Dermis blood vessel endothelial cell (primary cell): ENCODE measurements at regions not wholly inside any gene's neighbourhood (a gene's known extent, or its start where the extent isn't known, plus 50 kb on each side); places are given as distances from the start of the nearest gene placed in this dataset.

Source experiments
- DNase-seq: peaks from one replicate; pipeline ENCODE4 v3.0.0; 2010

DNA sequence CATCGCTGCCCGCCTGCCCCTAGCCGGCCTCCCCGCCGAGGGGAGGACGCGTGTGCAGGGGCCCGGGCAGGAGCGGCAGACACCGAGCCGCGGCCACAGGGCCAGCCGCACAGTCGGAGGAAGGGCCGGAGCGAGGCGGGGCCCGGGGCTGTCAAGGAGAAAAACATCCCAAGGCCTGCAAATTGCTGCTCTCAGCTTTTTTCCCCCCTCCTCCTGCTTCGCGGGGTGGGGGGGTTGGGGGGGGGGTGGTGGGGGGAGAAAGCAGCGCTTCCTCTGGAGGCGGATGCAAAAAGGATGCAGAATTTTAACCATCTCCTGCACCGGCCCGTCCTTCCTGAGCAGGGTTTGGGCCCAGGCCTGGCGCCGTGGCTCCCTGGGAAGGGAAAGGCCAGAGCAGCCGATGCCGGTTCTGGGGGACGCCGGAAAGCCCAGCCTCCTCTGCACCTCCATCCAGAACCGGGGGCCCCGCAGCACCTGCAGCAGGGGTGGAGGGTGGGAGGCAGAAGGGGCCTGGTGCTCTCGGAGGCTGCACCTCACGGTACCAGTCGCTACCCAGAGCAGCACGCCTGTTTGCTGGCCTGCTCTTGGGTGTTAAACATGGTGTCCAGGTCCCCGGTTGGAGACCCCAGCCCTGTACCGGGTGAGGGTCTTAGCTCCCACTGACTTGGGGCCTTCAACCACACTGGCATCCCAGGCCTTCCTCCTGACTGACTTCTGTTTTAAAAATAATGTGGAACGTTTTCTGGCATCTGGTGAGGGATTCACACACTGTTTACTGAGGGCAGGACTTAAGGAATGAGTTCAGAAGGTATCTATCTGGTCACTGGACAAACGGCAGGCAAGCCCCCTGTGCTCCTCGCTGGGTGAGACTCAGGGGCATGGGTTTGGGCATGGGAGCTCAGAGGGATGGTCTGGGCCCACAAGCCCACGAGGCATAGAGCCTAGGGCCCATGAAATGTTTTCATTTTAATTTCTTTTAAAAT, 77.4 kb upstream of the WNT7B start:
- peak; percentile 78 for DNase-seq

- peak; percentile 47 for DNase-seq
Measured at GRCh38 chr22:46055181-46055875, 78.4 kb upstream of the WNT7B start.

DNA sequence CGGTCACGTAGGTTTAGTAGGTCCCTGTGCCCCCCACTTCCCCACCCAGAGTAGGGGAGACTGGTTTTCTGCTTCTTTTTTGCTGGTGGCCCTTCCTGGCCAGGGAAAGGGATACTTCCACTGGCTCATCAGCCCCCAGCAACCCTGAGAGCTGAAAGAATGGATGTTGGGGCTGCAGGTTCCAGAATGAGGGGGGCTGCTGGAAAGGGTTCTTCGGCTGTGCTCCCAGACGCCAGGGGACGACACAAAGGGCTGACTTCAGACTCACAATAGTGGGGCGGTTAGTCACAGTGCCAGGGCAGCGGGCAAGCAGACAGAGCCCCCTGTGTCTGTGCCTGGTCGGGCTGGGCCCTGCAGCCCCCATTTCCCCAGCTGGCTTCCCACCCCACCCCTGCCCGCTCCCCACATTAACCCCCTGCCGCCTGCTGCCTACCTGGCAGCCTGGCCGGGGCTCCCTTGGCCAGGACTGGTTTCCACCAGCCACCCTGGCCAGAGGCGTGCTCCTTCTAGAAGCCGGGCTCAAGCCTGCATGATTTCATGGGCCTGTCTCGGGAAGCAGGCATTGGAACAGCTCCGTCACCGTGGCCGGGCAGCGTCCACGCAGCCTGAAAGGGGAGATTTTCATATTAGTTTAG, 79.1 kb upstream of the WNT7B start:
- DNase-seq, result peak; percentile 68

GRCh38 chr22:46056546-46057245, 79.7 kb upstream of the WNT7B start:
- DNase-seq, result peak; percentile 38

GRCh38 chr22:46057246-46058090, 80.5 kb upstream of the WNT7B start:
- DNase-seq, result peak; percentile 45

DNA sequence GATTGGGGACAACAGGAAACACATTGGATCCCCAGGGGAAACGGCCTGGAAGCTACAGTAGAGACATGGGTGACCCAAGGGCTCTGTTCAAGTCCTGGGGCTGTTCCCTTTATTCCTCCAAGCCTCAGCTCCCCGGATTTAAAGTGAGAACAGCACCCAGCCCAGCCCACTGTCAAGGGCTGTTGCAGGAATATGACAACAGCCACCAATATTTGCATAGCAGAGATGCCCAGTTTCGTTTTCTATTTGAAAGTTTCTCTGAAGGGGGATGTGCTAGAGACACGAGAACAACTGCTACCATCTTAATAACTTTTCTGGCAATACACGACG, 81.1 kb upstream of the WNT7B start:
- peak; percentile 65 for DNase-seq

GRCh38 chr22:46058591-46059519, 81.9 kb upstream of the WNT7B start:
- DNase-seq, result peak; percentile 38

GRCh38 chr22:46060292-46061123, 83.5 kb upstream of the WNT7B start:
- DNase-seq, result peak; percentile 16

DNA sequence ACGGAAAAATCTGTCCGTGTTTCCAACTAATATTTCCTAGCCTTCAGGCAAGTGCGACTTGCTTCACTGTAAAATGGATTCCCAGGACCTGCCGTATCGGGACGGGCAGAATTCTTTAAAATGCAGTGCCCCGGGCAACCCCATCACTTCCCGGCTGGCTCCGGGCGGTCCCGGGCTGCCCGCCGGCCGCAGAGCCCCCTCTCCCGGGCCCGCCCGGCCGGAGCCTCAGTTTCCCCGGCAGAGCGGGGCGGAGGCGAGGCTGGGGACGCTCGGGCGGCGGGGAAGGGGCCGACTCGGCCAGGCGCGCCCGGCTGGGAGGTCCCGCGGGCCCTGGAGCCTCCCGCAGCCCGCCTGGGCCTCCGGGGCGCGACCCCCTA, 84.2 kb upstream of the WNT7B start:
- DNase-seq, result no peak

DNA sequence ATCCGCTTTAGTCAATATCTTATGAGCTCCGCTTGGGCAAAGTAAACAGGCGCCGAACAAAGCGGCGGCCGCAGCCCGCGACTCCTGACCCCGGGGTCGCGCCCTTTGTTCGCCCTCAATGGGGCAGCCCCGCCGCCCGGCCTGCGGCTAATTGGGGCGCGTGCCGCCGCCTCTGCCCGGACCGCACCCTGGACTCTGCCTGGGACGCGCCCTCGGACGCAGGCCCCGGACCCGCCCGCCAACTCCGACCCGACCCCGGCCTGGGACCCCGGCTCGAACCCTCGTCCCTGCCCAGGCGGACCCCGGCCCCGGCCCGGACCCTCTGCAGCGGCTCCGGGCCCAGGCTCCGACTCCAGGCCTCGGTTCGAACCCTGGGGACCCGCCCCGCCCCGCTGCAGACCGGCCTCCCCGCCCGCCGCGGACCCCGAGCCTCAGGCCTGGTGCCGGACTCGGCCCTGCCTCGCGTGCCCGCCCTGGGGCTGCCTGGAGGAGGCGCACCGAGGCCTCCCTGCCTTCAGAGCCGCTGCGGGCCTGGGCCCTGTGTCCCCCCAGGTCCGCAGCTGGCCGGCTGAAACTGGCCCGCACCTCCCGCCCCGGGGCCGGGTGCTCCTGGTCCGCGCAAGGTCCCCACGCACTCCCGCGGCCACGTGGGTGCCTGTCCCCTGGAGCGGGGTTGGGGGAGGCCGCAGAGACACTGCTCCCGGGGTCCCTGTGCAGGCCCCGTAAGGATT, 84.7 kb upstream of the WNT7B start:
- no peak for DNase-seq

DNA sequence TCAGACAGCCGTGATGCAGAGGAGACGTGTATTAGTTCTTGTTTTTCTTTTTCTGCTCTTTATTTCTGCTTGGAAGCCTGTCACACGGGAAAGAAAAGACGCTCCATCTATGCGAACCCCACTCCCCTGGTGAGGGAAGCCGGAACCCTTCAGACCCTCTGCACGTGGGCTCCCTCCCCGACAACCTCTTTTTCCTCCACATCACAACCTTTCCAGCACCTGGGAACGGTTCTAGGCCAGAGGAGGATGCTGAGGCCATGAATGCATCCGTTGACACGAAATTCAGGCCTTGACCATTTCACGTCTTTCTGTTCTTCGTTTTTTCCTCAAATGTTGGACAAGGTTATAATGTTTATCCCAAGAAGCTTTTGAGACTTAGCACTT, 85.3 kb upstream of the WNT7B start:
- no peak for DNase-seq

- DNase-seq, result peak; percentile 3
Measured at GRCh38 chr22:46062971-46063631, 86.1 kb upstream of the WNT7B start.

DNA sequence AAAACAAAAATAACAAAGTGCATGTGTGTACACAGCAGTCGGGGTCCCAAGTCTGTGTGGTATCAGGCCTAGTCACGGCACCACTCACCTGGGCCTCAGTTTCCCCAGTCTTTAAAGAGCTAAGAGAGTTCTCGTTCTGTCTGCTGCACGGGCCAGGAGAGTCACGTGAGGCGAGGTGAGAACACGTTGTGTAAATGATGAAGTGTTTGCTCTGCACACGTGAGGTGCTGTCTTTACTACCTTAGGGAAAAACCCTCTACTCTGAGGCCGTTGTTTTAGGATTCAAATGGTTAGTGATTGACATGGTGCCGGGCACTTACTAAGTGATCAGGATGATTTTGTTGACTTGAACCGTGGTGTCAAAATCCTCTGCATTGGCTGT, 86.5 kb upstream of the PPARA start:
- DNase-seq, result peak; percentile 7

DNA sequence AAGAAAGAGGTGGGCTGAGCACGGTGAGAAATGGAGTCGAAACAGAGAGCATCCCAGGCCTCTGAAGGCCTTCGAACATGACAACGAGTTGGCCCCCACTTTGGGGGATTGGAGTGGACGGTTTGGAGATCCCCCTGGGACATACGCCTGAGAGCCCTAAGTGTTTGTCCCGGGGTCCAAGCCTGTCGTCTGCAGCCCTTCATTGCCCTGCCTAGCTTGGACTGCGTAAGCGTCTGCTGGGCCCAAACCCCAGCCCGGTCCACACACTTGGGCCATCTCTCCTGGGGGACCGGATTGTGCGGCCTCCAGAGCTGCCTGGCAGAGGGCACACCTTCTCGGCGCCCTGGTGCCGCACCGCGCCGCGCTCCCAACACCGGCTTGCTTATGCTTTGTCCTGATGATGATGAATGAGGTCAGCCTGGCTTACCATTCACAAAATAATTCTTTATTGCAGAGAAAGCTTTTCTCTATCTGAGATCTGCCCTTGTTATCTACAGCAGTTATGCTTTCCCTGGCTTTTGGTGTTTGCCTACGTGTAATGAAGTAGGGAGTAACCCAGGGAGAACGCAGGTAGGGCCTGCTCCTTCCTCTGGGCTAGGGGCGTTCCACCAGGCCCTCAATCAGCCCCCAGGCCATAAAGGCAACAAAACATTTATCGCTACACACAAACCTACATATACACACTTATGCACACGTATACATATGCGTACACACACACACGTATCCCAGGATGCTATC, 85.9 kb upstream of the PPARA start:
- no peak for DNase-seq

DNA sequence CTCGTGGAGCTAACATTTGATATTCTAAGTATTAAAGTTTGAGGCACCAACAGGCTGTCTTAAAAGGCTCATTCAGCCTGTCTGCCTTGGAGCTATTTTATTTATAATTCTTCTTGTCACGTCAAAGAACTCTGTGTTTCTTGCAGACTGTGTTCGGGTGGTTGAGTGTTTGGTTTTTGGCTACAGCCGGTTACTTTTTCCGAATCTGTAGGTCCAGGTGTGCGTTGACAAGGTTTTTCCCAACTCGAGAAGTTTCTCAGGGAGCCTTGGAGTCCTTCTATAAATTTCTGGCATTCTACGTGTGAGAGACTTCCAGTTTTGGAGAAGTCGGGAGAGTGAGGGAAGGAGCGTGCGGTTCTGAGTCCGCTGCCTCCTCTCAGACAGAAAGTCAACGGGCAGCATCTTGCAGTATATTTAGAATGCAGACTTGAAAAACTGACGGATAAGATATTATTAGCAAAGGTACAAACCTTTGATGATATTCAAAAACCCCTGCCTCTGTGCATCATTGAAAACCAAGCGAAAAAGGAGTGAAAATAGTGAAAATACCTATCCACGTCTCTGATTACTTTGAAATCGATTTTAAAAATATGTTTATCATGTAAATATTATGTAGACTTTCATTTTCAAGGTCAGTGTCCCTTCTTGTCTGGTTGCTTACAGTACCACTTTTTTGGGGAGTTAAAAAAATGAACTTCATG, 85.2 kb upstream of the PPARA start:
- DNase-seq, result peak; percentile 47

DNA sequence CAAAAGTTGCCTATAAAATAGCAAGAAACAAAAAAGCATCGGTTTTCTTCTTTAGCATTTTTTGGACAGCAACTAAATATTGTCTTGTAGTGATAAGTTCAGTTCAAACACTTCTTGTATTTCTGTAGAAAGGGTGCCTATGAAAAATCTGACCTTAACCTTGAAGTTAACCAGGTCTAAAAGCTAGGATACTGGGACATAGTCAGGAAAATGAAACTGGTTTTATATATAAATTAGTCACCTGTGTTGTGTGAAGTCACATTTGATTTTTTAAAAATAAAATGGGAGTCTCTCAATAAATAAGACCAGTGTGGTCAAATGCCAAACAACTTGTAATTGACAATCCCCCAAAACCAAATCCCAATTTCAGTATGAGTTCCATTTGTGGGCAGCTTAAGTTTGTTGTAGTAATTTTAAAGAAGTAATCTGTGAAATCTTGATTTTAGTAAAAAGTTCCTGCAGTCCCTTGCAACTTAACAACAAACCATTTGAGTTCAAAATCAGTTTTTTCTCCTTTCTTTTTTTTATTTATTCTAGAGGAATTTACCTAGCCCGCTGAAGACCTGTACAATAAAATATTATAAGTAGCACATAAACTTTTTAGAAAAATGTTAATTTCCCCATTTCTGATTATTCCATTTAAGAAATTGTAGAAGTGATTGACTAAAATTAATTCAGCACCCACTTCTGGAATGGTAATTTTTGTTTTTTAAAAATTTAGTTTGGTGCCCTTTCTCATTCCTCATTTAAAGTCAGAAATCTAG, 84.5 kb upstream of the PPARA start:
- DNase-seq, result peak; percentile 43
